HG02623 (cell line): ENCODE measurements at regions not wholly inside any gene's neighbourhood (a gene's known extent, or its start where the extent isn't known, plus 50 kb on each side); places are given as distances from the start of the nearest gene placed in this dataset.
"Not testable (repeated sequence)": the region's sequence is repeated elsewhere in the genome, so short reads cannot be mapped to it uniquely, and the experiment has no call there.

ENCODE experiments used
- ATAC-seq: cut with Tn5 transposase; IDR thresholded peaks from one replicate; pipeline ENCODE4 v1.9.1; 2021; ENCODE audit warnings: moderate library complexity; ENCODE audit not compliant: unreplicated experiment

- ATAC-seq: no peak
Observed at GRCh38 chr13:99792079-99792921, 179.3 kb downstream of the ZIC5 start.

- ATAC-seq: no peak
Observed at GRCh38 chr13:99782669-99783068, 188.9 kb downstream of the ZIC5 start.

- ATAC-seq: no peak
Observed at GRCh38 chr13:99778500-99778899, 193.1 kb downstream of the ZIC5 start.

- no peak for ATAC-seq
Observed at GRCh38 chr13:99777873-99778272, 193.7 kb downstream of the ZIC5 start.

- no peak for ATAC-seq
Observed at GRCh38 chr13:99774644-99775043, 196.9 kb downstream of the ZIC5 start.

- ATAC-seq: no peak
Observed at GRCh38 chr13:99768986-99769385, 202.6 kb downstream of the ZIC5 start.

- ATAC-seq: no peak
Observed at GRCh38 chr13:99766641-99767045, 204.9 kb downstream of the ZIC5 start.

- no peak for ATAC-seq
Observed at GRCh38 chr13:99765869-99766268, 205.7 kb downstream of the ZIC5 start.

- ATAC-seq: no peak
Observed at GRCh38 chr13:99760456-99760855, 211.1 kb downstream of the ZIC5 start.

GRCh38 chr13:99759163-99759552 lies 212.4 kb downstream of the ZIC5 start:
- ATAC-seq: no peak

GRCh38 chr13:99758460-99759162 lies 213.0 kb downstream of the ZIC5 start:
- ATAC-seq: no peak

GRCh38 chr13:99757756-99758459 lies 213.7 kb downstream of the ZIC5 start:
- ATAC-seq: no peak

GRCh38 chr13:99756281-99756680 lies 215.3 kb downstream of the ZIC5 start:
- no peak for ATAC-seq

GRCh38 chr13:99754750-99755149 lies 216.8 kb downstream of the ZIC5 start:
- ATAC-seq: not testable (repeated sequence)

- ATAC-seq: no peak
Observed at GRCh38 chr13:99752373-99752772, 219.2 kb downstream of the ZIC5 start.

GRCh38 chr13:99751517-99752199 lies 219.9 kb downstream of the ZIC5 start:
- no peak for ATAC-seq

GRCh38 chr13:99750951-99751350 lies 220.6 kb downstream of the ZIC5 start:
- no peak for ATAC-seq

- no peak for ATAC-seq
Observed at GRCh38 chr13:99749271-99750019, 222.1 kb downstream of the ZIC5 start.

GRCh38 chr13:99747403-99747710 lies 224.2 kb downstream of the ZIC5 start:
- ATAC-seq: no peak

GRCh38 chr13:99746637-99747402 lies 224.7 kb downstream of the ZIC5 start:
- ATAC-seq: no peak
